Keratinocyte (primary cell): ENCODE measurements at regions not wholly inside any gene's neighbourhood (a gene's known extent, or its start where the extent isn't known, plus 50 kb on each side); places are given as distances from the start of the nearest gene placed in this dataset.

Experiments used
- DNase-seq: peaks from one replicate; pipeline ENCODE4 v3.0.0-alpha.2; 2011; ENCODE audit warnings: low read depth, missing footprints, low spot score
- FAIRE-seq: peaks from 2 replicates; lab custom pipeline; 2011; peaks lifted over from hg19 to GRCh38; lab: Jason Lieb, UNC
- H2AFZ ChIP-seq: 2 replicates; pipeline ENCODE4 v1.6.0; 2012; ENCODE audit warnings: low read length, control low read depth, inconsistent platforms; ENCODE audit not compliant: control insufficient read depth
- H3K27ac ChIP-seq: 2 replicates; pipeline ENCODE4 v1.5.1; 2011; ENCODE audit warnings: low read length; ENCODE audit not compliant: control insufficient read depth, insufficient read depth
- H3K27me3 ChIP-seq: 3 replicates; pipeline ENCODE4 v1.6.0; 2011; ENCODE audit warnings: low read length; ENCODE audit not compliant: control insufficient read depth, insufficient read depth; ENCODE audit errors: extremely low read depth
- H3K36me3 ChIP-seq, 2 experiments: 2 replicates in 1 of 2; 3 replicates in 1 of 2; pipeline ENCODE4 v1.5.1; 2011; ENCODE audit warnings: low read length in 2 of 2, mild to moderate bottlenecking in 1 of 2; ENCODE audit not compliant: control insufficient read depth in 2 of 2, insufficient read depth in 2 of 2; ENCODE audit errors: extremely low read depth in 1 of 2
- H3K4me1 ChIP-seq: 3 replicates; pipeline ENCODE4 v1.5.1; 2011; ENCODE audit warnings: low read length; ENCODE audit not compliant: control insufficient read depth, insufficient read depth; ENCODE audit errors: extremely low read depth
- H3K4me2 ChIP-seq: 3 replicates; pipeline ENCODE4 v1.6.0; 2011; ENCODE audit warnings: low read depth, low read length; ENCODE audit not compliant: control insufficient read depth, insufficient read depth; ENCODE audit errors: extremely low read depth
- H3K4me3 ChIP-seq, 3 experiments: fragments of 200-600 bp in 1 of 3; sonication (generic) in 1 of 3; 2 replicates in 2 of 3; 3 replicates in 1 of 3; pipeline ENCODE4 v1.5.1; 2011 to 2016; ENCODE audit warnings: low read length in 3 of 3, mild to moderate bottlenecking in 3 of 3, control low read depth in 2 of 3, inconsistent platforms in 1 of 3, low read depth in 1 of 3, mixed read lengths in 1 of 3, mixed run types in 1 of 3, moderate library complexity in 1 of 3; ENCODE audit not compliant: control insufficient read depth in 2 of 3, insufficient read depth in 2 of 3; ENCODE audit errors: extremely low read depth in 1 of 3
- H3K79me2 ChIP-seq: 2 replicates; pipeline ENCODE4 v1.6.0; 2012; ENCODE audit warnings: low read length; ENCODE audit not compliant: control insufficient read depth, insufficient read depth
- H3K9ac ChIP-seq: 3 replicates; pipeline ENCODE4 v1.6.0; 2011; ENCODE audit warnings: low read length; ENCODE audit not compliant: control insufficient read depth, insufficient read depth; ENCODE audit errors: extremely low read depth
- H3K9me1 ChIP-seq: 3 replicates; pipeline ENCODE4 v1.6.0; 2011; ENCODE audit warnings: low read length; ENCODE audit not compliant: control insufficient read depth, insufficient read depth; ENCODE audit errors: extremely low read depth
- H3K9me3 ChIP-seq: 2 replicates; pipeline ENCODE4 v1.5.1; 2012; ENCODE audit warnings: low read depth, low read length; ENCODE audit not compliant: control insufficient read depth
- H4K20me1 ChIP-seq: 3 replicates; pipeline ENCODE4 v1.6.0; 2011; ENCODE audit warnings: low read length; ENCODE audit not compliant: control insufficient read depth, insufficient read depth; ENCODE audit errors: extremely low read depth
- CTCF ChIP-seq, 3 experiments: IDR thresholded peaks in 1 of 3; conservative IDR thresholded peaks in 1 of 3; optimal IDR thresholded peaks in 1 of 3; 2 replicates in 2 of 3; 3 replicates in 1 of 3; pipeline versions ENCODE3 to v1.5.1; 2011; ENCODE audit warnings: low read length in 3 of 3, mild to moderate bottlenecking in 3 of 3, moderate library complexity in 2 of 3, control low read depth in 1 of 3, inconsistent platforms in 1 of 3; ENCODE audit not compliant: insufficient read depth in 2 of 3; ENCODE audit errors: extremely low read depth in 1 of 3
- EZH2 ChIP-seq: IDR thresholded peaks from one replicate; pipeline ENCODE4 v1.6.1; 2012; ENCODE audit warnings: inconsistent platforms, mild to moderate bottlenecking, low read length, moderate library complexity
- dilution Hi-C: fragments of 300-500 bp; cut with MboI; formaldehyde crosslinking; loops from one replicate; pipeline ENCODE4 v1.7.0; 2020; ENCODE audit warnings: low sequenced_read_pairs; ENCODE audit not compliant: extremely low pct_ligation_motif_present

GRCh38 chr6:141415896-141416295 is 716.8 kb upstream of the GJE1 start:
- Histone ChIP-seq H3K9ac (no peak overlapping the region), H3K36me3 (no peaks in the 10 kb centered on the region), H3K9me1 (no peaks in the 10 kb centered on the region), H3K27me3 (no peaks in the 10 kb centered on the region), H3K79me2 (no peaks in the 10 kb centered on the region), H3K4me1 (peaks cover 3% of the 10 kb centered on the region), H3K4me2 (no peak overlapping the region), H4K20me1 (no peaks in the 10 kb centered on the region), H3K27ac (no peak overlapping the region), H3K9me3 (no peaks in the 10 kb centered on the region), H3K4me3 (no peak overlapping the region), H2AFZ (no peak overlapping the region)
- DNase-seq (no peak), FAIRE-seq (no peak)
- dilution Hi-C loops = no loop called here
- TF ChIP-seq CTCF (optimal IDR thresholded peaks at IDR 0.05 in 1 of 3, IDR thresholded peaks at IDR 0.05 in 1 of 3, conservative IDR thresholded peaks at IDR 0.05 in 1 of 3; ENCODE audit: extremely low read depth in 1 of 3, insufficient read depth in 2 of 3, low read length in 3 of 3) = no peak
- TF ChIP-seq EZH2 = no peak

- H3K79me2 ChIP-seq = no peaks in the 10 kb centered on the region
- peaks cover 3% of the 10 kb centered on the region for H3K9me3 ChIP-seq
- H3K4me2 ChIP-seq = no peak overlapping the region
- H3K27ac ChIP-seq = no peak overlapping the region
- dilution Hi-C loops = no loop called here
- H4K20me1 ChIP-seq = no peaks in the 10 kb centered on the region
- no peak for FAIRE-seq
- H2AFZ ChIP-seq = no peak overlapping the region
- no peak overlapping the region for H3K9ac ChIP-seq
- no peaks in the 10 kb centered on the region for H3K27me3 ChIP-seq
- TF ChIP-seq CTCF (optimal IDR thresholded peaks at IDR 0.05 in 1 of 3, IDR thresholded peaks at IDR 0.05 in 1 of 3, conservative IDR thresholded peaks at IDR 0.05 in 1 of 3; ENCODE audit: extremely low read depth in 1 of 3, insufficient read depth in 2 of 3, low read length in 3 of 3) (no peak), EZH2 (no peak)
- DNase-seq = no peak
- H3K4me1 ChIP-seq = no peaks in the 10 kb centered on the region
- no peaks in the 10 kb centered on the region for H3K36me3 ChIP-seq
- H3K9me1 ChIP-seq = no peaks in the 10 kb centered on the region
- H3K4me3 ChIP-seq = no peak overlapping the region
Measured at GRCh38 chr6:141413196-141413595, 719.5 kb upstream of the GJE1 start.
